HG03442 (cell line): ENCODE measurements at regions not wholly inside any gene's neighbourhood (a gene's known extent, or its start where the extent isn't known, plus 50 kb on each side); places are given as distances from the start of the nearest gene placed in this dataset.
"Not testable (repeated sequence)": the region's sequence is repeated elsewhere in the genome, so short reads cannot be mapped to it uniquely, and the experiment has no call there.

ENCODE experiments used
- ATAC-seq: cut with Tn5 transposase; IDR thresholded peaks from one replicate; pipeline ENCODE4 v1.9.1; 2021; ENCODE audit warnings: mild to moderate bottlenecking, moderate library complexity; ENCODE audit not compliant: unreplicated experiment

DNA sequence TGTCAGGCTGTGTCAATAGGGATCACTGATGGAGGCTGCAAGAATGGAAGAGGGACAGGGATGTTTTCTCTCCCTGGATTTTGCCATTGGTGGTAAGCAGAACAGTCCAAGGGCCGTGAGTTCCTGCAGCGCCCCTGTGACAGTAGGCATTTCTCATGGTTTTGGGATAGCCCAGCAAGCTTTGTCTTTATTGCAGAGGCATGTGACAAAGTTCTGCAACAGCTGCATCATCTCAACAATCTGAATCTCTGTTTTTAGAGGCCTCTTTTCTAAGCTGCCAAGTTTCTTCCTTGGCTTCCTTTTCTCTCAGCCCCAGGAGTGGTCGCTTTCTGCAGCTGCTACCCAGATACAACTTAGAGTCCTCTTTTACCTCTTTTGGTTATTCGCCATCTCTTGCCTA is 95.7 kb upstream of the TSHZ3 start:
- no peak for ATAC-seq

DNA sequence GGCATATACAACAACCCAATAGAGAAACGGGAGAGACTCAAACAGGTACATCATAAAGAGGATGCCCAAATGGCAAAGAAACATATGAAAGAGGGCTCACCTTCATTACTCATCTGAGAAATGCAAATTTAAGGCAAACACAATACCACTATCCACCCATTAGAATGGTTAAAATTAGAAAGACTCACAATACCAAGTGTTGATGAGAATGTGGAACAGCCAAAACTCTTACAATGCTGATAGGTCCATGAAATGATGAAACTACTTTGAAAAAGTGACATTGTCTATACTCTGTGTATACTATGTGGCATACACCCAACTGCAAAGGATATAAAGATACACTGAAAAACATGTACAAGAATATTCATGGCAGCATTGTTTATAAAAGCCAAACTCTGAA is 96.2 kb upstream of the TSHZ3 start:
- ATAC-seq = no peak

DNA sequence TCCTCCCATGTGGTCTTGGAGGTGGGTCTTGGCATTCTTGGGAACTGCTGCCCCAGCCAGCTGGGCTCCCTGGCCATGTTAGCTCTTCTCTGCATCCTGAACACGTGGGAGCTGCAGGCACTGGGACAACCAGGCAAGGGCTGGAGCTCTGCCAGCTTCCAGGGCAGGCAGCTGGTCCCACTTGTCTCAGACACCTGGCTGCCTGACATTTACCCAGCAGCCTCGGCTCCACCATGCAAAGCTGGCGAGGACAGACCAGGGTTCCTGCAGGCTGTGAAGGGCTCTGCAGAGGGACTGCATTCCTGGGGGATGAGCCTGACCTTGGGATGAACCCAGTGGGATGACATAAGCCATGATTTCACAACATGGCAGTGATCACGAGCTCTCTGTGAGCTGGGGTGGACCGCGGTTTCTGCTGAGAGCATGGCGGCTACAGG is 99.0 kb upstream of the TSHZ3 start:
- ATAC-seq = no peak

GRCh38 chr19:31449379-31449778 is 100.1 kb upstream of the TSHZ3 start:
- no peak for ATAC-seq

DNA sequence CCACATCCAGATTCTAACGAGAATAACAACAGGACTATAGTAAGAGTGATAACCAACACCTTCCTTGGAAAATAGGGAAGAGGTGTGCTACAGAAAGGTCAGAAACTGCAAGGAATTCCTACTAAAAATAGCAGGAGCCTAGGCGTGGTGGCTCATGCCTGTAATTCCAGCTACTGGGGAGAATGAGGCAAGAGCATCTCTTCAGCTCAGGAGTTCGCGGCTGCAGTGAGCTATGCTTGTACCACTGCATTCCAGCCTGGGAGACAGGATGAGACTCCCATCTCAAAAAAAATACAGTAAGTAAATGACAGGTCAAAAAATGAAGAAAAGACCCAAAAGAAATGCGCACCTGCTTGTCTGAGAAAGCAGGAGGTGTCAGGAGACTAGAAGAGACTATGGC is 101.5 kb upstream of the TSHZ3 start:
- no peak for ATAC-seq

- ATAC-seq = no peak
Observed at GRCh38 chr19:31451686-31452330, 102.6 kb upstream of the TSHZ3 start.

DNA sequence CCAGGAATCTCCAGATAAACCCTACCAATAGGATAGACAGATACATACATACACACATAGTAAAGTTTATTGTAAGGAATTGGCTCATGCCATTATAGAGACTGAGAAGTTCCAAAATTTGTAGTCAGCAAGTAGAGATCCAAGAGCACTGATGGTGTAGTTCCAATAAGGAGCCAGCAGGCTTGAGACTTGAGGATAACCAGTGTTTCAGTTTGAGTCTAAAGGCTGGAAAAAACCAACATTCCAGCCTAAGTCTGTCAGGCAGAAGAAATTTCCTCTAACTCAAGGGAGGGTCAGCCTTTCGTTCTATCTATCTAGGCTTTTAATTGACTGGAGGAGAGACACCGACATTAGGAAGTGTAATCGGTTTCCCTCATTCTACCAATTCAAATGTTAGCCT is 110.2 kb upstream of the TSHZ3 start:
- no peak for ATAC-seq

DNA sequence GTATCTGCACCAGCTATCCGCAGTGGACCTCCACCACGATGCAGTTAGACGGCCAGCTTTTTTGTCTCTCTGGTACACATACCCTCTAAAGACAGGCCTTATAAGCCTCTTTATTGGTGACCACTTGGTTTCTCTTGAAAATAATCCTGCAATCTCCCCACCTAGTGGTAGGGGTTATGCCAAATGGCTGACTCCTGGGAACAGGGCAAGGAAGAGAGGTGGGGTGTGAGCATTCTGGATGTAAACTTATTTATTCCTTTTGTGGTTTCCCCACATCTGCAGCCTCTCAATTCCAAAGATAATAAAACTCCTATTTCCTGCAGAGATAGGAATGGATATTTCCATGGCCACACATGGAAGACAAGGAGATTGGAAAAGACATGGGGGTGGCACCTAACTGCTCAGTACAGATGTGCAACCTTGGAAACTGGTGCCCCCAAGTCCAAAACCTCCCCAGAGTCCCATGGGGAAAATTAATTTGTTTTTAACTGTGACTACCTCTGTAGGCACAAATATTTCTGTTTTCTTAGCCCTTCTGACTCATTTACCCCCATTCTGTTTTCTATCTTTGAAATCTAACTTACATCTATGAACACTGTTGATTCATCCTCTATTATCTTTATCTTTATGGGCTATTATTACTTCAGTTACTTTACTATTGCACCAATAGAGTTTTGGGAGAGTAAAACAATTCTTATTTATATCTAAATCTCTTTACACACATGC is 112.7 kb upstream of the TSHZ3 start:
- no peak for ATAC-seq

GRCh38 chr19:31470229-31470939 is 121.1 kb upstream of the TSHZ3 start:
- ATAC-seq = no peak

DNA sequence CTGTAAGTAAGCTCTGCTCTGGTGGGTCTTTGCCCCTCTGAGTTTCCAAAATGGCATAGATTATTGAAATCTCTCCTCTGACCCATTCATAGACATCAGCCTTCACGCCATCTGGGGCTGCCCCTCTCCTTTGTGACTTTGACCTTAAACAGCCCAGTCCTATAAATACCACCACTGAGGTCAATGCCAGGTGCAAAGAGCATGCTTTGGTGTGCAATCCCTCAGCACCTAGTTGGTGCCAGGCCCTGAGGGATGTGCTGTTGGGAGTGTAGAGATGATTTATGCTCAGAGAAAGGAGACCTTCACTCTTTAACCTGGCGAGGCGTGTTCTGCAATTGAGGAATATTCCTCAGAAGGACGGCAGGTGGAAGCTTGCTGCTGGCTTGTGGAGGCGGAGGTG is 121.7 kb upstream of the TSHZ3 start:
- no peak for ATAC-seq

GRCh38 chr19:31478241-31478640 is 129.0 kb upstream of the TSHZ3 start:
- no peak for ATAC-seq

GRCh38 chr19:31483226-31483857 is 134.1 kb upstream of the TSHZ3 start:
- no peak for ATAC-seq

DNA sequence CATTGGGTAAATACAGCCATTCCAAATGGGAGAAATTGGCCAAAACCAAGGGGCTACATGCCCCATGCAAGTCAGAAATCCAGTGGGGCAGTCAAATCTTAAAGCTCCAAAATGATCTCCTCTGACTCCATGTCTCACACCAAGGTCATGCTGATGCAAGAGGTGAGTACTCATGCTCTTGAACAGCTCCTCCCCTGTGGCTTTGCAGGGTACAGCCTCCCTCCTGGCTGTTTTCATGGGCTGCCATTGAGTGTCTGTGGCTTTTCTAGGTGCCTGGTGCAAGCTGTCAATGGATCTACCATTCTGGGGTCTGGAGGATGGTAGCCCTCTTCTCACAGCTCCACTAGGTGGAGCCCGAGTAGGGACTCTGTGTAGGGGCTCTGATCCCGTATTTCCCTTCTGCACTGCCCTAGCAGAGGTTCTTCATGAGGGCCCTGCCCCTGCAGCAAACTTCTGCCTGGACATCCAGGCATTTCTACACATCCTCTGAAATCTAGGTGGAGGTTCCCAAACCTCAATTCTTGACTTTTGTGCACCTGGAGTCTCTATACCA is 135.7 kb upstream of the TSHZ3 start:
- not testable (repeated sequence) for ATAC-seq

DNA sequence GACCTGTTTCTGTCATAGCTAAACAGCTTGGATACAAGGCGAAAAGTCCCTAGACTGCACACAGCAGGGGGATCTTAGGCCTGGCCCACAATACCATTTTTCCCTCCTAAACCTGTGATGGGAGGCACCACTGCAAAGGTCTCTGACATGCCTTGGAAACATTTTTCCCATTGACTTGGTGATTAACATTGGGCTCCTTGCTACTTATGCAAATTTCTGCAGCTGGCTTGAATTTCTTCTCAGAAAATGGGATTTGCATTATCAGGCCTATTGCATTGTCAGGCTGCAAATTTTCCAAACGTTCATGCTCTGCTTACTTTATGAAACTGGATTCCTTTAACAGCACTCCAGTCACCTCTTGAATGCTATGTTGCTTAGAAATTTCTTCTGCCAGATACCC is 136.2 kb upstream of the TSHZ3 start:
- ATAC-seq = no peak

- no peak for ATAC-seq
Observed at GRCh38 chr19:31491242-31491641, 142.0 kb upstream of the TSHZ3 start.

GRCh38 chr19:31492050-31492449 is 142.8 kb upstream of the TSHZ3 start:
- ATAC-seq = no peak

DNA sequence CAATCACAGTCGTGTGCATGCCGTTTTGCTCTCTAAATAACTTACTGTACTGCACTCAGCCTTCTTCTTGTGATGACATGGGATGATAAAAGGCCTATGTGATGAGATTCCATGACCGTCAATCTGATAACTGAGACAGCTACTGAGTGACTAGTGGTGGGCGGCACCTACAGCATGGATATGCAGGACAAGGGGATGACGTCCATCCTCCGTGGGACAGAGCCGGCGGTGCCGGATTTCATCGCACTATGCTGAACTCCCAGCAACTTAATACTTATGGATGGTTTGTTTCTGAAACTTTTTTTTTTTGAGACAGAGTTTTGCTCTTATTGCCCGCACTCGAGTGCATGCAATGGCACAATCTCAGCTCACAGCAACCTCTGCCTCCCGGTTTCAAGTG is 146.8 kb upstream of the TSHZ3 start:
- no peak for ATAC-seq

- ATAC-seq = no peak
Observed at GRCh38 chr19:31497709-31498108, 148.5 kb upstream of the TSHZ3 start.

- ATAC-seq = no peak
Observed at GRCh38 chr19:31498781-31499180, 149.5 kb upstream of the TSHZ3 start.

GRCh38 chr19:31499281-31500196 is 150.3 kb upstream of the TSHZ3 start:
- no peak for ATAC-seq
